ENCODE measurements at regions not wholly inside any gene's neighbourhood (a gene's known extent, or its start where the extent isn't known, plus 50 kb on each side); places are given as distances from the start of the nearest gene placed in this dataset.

GRCh38 chr1:87743256-87743655 lies 414.6 kb downstream of the LMO4 start:
- DNase-seq = no peak
- no peaks in the 10 kb centered on the region for H3K27me3 ChIP-seq
- no peaks in the 10 kb centered on the region for H3K4me1 ChIP-seq
- no peaks in the 10 kb centered on the region for H3K36me3 ChIP-seq (ENCODE audit: low read depth, missing control alignments)
- TF ChIP-seq, protein P1, sequence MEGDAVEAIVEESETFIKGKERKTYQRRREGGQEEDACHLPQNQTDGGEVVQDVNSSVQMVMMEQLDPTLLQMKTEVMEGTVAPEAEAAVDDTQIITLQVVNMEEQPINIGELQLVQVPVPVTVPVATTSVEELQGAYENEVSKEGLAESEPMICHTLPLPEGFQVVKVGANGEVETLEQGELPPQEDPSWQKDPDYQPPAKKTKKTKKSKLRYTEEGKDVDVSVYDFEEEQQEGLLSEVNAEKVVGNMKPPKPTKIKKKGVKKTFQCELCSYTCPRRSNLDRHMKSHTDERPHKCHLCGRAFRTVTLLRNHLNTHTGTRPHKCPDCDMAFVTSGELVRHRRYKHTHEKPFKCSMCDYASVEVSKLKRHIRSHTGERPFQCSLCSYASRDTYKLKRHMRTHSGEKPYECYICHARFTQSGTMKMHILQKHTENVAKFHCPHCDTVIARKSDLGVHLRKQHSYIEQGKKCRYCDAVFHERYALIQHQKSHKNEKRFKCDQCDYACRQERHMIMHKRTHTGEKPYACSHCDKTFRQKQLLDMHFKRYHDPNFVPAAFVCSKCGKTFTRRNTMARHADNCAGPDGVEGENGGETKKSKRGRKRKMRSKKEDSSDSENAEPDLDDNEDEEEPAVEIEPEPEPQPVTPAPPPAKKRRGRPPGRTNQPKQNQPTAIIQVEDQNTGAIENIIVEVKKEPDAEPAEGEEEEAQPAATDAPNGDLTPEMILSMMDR (IDR thresholded peaks at IDR 0.05) = no peak
- no peak for TF ChIP-seq POLR2A (IDR thresholded peaks at IDR 0.05)
- H3K27ac ChIP-seq = no peak overlapping the region
- WGBS, 2 donors = 80 to 93% methylated on average over 4 of the region's 4 CpGs
- intact Hi-C loops (cut with DNase I; ENCODE audit: low total_unique reads) = no loop called here
- no peaks in the 10 kb centered on the region for H3K9me3 ChIP-seq
- H3K4me3 ChIP-seq = no peak overlapping the region

GRCh38 chr1:87744056-87744455 lies 415.4 kb downstream of the LMO4 start:
- H3K27ac ChIP-seq = no peak overlapping the region
- H3K4me3 ChIP-seq = no peak overlapping the region
- 89 to 92% methylated on average over 3 of the region's 3 CpGs for WGBS, 2 donors
- intact Hi-C loops (cut with DNase I; ENCODE audit: low total_unique reads) = no loop called here
- no peaks in the 10 kb centered on the region for H3K4me1 ChIP-seq
- H3K36me3 ChIP-seq (ENCODE audit: low read depth, missing control alignments) = no peaks in the 10 kb centered on the region
- H3K27me3 ChIP-seq = no peaks in the 10 kb centered on the region
- H3K9me3 ChIP-seq = no peaks in the 10 kb centered on the region
- TF ChIP-seq, protein P1 (IDR thresholded peaks at IDR 0.05) = no peak
- TF ChIP-seq POLR2A (IDR thresholded peaks at IDR 0.05) = no peak
- no peak for DNase-seq

- Histone ChIP-seq H3K36me3 (ENCODE audit: low read depth, missing control alignments) (no peaks in the 10 kb centered on the region), H3K9me3 (no peaks in the 10 kb centered on the region)
- intact Hi-C loops (cut with DNase I; ENCODE audit: low total_unique reads) = no loop called here
Measured at GRCh38 chr1:87744763-87745162, 416.1 kb downstream of the LMO4 start.

DNA sequence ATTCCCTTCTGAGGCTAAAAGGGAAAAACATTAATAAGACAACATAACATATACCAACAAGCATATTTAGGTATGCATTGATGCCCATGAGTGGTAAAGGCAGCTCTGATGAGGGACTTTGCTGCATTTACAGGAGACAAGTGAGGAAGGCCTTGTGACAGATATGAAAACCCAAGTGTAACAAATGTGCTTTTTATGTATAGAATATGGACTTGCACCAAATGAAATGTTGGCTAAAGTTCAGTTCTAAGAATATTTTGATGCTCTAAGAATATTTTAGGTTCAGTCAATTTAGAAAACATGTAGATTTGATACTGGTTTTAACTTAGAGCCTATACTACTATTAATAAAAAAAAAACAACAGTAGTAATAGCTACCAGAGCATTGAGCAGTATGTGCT lies 424.7 kb downstream of the LMO4 start:
- Histone ChIP-seq H3K4me3 (no peak overlapping the region), H3K9me3 (no peaks in the 10 kb centered on the region), H3K27me3 (no peaks in the 10 kb centered on the region), H3K27ac (no peak overlapping the region), H3K4me1 (no peaks in the 10 kb centered on the region), H3K36me3 (ENCODE audit: low read depth, missing control alignments) (no peaks in the 10 kb centered on the region)
- TF ChIP-seq, protein P1 (IDR thresholded peaks at IDR 0.05) = no peak
- TF ChIP-seq POLR2A (IDR thresholded peaks at IDR 0.05) = no peak
- intact Hi-C loops (cut with DNase I; ENCODE audit: low total_unique reads) = no loop called here
- no peak for DNase-seq

More at GRCh38 chr1:87744763-87745162, 416.1 kb downstream of the LMO4 start:
- no peak for TF ChIP-seq POLR2A (IDR thresholded peaks at IDR 0.05)
- TF ChIP-seq, protein P1 (IDR thresholded peaks at IDR 0.05) = no peak
- Histone ChIP-seq H3K27me3 (no peaks in the 10 kb centered on the region), H3K4me3 (no peak overlapping the region), H3K27ac (no peak overlapping the region), H3K4me1 (no peaks in the 10 kb centered on the region)
- DNase-seq = no peak

DNA sequence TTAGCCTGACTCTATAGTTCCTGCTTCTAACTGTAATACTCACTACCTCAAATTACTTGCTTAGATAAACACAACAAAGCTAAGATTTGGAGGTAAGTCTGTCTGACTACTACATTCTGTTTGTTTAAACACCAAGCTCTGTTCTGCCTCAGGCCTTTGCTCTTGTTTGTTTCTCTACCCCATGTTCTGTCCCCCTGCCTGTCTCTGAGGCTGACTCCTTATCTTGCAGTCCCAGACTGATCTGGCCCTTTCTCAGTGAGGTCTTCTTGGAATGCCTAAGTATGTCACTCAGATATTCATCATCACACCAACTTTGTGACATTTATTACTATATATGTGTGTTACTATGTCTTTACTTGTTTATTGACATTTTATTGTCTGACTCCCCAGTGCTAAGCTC lies 425.5 kb downstream of the LMO4 start:
- Histone ChIP-seq H3K9me3 (no peaks in the 10 kb centered on the region), H3K27me3 (no peaks in the 10 kb centered on the region), H3K4me3 (no peak overlapping the region), H3K36me3 (ENCODE audit: low read depth, missing control alignments) (no peaks in the 10 kb centered on the region), H3K4me1 (no peaks in the 10 kb centered on the region), H3K27ac (no peak overlapping the region)
- no peak for DNase-seq
- TF ChIP-seq, protein P1 (IDR thresholded peaks at IDR 0.05) = no peak
- TF ChIP-seq POLR2A (IDR thresholded peaks at IDR 0.05) = no peak
- intact Hi-C loops (cut with DNase I; ENCODE audit: low total_unique reads) = no loop called here

Data from testis (tissue), 2 donors.